Activated CD4-positive, alpha-beta memory T cell treated with anti-CD3 and anti-CD28 coated beads, Interleukin-2, amount 10 ng/mL, durations not matched to agents 7 days and 5 days (primary cell): ENCODE measurements at regions not wholly inside any gene's neighbourhood (a gene's known extent, or its start where the extent isn't known, plus 50 kb on each side); places are given as distances from the start of the nearest gene placed in this dataset.
"Not testable (repeated sequence)": the region's sequence is repeated elsewhere in the genome, so short reads cannot be mapped to it uniquely, and the experiment has no call there.

ENCODE experiments used
- CTCF ChIA-PET: fragments of 350-600 bp; sonication (Branson Sonifier 250); formaldehyde crosslinking; loops from one replicate; lab custom pipeline; 2021; ENCODE audit warnings: antibody characterized with exemption, inconsistent platforms; lab: Charles Lee
- POLR2A ChIA-PET: fragments of 350-600 bp; sonication (Branson Sonifier 250); formaldehyde crosslinking; loops from one replicate; lab custom pipeline; 2021; ENCODE audit warnings: antibody characterized with exemption; lab: Charles Lee
- DNase-seq: peaks from one replicate; pipeline ENCODE4 v3.0.0-alpha.2; 2020
- H3K27ac Mint-ChIP-seq: one replicate; pipeline ENCODE4 v1.8.0; 2021; ENCODE audit warnings: mild to moderate bottlenecking, mixed read lengths
- H3K27me3 Mint-ChIP-seq: one replicate; pipeline ENCODE4 v1.8.0; 2021; ENCODE audit warnings: mixed read lengths
- H3K36me3 Mint-ChIP-seq: one replicate; pipeline ENCODE4 v1.8.0; 2021; ENCODE audit warnings: low read depth, mixed read lengths
- H3K4me1 Mint-ChIP-seq: one replicate; pipeline ENCODE4 v1.8.0; 2021; ENCODE audit warnings: mixed read lengths
- H3K4me3 Mint-ChIP-seq: one replicate; pipeline ENCODE4 v1.8.0; 2021; ENCODE audit warnings: mild to moderate bottlenecking, mixed read lengths
- H3K9me3 Mint-ChIP-seq: one replicate; pipeline ENCODE4 v1.8.0; 2021; ENCODE audit warnings: mixed read lengths

- ChIA-PET POLR2A (interaction anchor here (2.3 kb wide), 1 partner anchor 47 kb away, joined by 6 read pairs; no protein-coding TSS in a partner anchor), CTCF (no interaction called here)
- peaks cover 41% of the 10 kb centered on the region for H3K4me1 Mint-ChIP-seq
- H3K9me3 Mint-ChIP-seq, result peaks cover 9% of the 10 kb centered on the region
- no peak overlapping the region for H3K27ac Mint-ChIP-seq
- no peak for DNase-seq
- H3K4me3 Mint-ChIP-seq, result no peak overlapping the region
- H3K36me3 Mint-ChIP-seq, result peaks cover 8% of the 10 kb centered on the region
- H3K27me3 Mint-ChIP-seq, result no peaks in the 10 kb centered on the region
Measured at GRCh38 chr6:130624046-130624445, 203.2 kb upstream of the SMLR1 start.

DNA sequence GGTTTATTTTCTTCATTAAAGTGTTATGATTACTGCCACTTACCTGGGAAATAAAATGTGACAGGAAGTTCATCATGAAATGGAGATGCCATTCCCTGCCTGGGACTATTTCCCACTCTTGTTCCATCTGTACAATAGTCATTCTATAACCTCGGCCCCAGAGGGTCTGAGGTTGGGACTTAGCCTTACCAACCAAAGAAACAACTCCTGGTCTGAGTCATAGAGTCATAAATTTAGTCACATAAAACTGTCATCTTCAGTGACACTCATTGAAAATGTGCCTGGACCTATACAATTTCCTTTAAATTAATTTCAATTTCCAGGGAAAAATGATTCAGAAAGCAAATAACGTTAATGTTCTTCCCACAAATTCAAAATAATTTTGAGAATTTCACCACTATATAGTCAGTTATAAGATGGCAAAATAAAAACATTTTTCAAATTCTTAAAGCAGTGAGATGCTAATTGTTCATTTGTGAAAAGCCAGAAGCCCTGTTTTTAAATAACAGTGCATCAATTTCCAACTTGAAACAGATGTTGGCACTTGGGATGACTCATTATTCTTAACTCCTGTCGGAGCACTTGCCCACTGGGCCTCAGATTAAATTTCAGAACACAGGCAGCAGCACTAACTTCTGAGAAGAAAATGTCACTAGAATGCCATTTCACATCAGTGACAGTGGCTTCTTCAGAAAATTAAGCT is 201.2 kb upstream of the SMLR1 start:
- Mint-ChIP-seq H3K4me3 (peak overlapping the region; percentile 6), H3K4me1 (peaks cover 41% of the 10 kb centered on the region), H3K27me3 (no peaks in the 10 kb centered on the region), H3K36me3 (peaks cover 12% of the 10 kb centered on the region), H3K9me3 (peaks cover 11% of the 10 kb centered on the region), H3K27ac (peak overlapping the region; percentile 68)
- peak; percentile 30 for DNase-seq
- ChIA-PET POLR2A (interaction anchor here (2.3 kb wide), 1 partner anchor 49 kb away, joined by 6 read pairs; no protein-coding TSS in a partner anchor), CTCF (interaction anchor here (0.7 kb wide), 1 partner anchor 9 kb away, joined by 3 read pairs; no protein-coding TSS in a partner anchor)

- Mint-ChIP-seq H3K4me1 (peaks cover 27% of the 10 kb centered on the region), H3K4me3 (no peak overlapping the region), H3K36me3 (peaks cover 4% of the 10 kb centered on the region), H3K27me3 (no peaks in the 10 kb centered on the region), H3K9me3 (peaks cover 5% of the 10 kb centered on the region), H3K27ac (no peak overlapping the region)
- POLR2A ChIA-PET, result no interaction called here
- no peak for DNase-seq
- CTCF ChIA-PET, result no interaction called here
Measured at GRCh38 chr6:130628862-130629261, 198.3 kb upstream of the SMLR1 start.

GRCh38 chr6:130629640-130630039 is 197.6 kb upstream of the SMLR1 start:
- ChIA-PET CTCF (no interaction called here), POLR2A (no interaction called here)
- no peak overlapping the region for H3K4me3 Mint-ChIP-seq
- no peak overlapping the region for H3K27ac Mint-ChIP-seq
- peaks cover 5% of the 10 kb centered on the region for H3K9me3 Mint-ChIP-seq
- no peaks in the 10 kb centered on the region for H3K27me3 Mint-ChIP-seq
- DNase-seq, result no peak
- peaks cover 21% of the 10 kb centered on the region for H3K4me1 Mint-ChIP-seq
- H3K36me3 Mint-ChIP-seq, result peaks cover 4% of the 10 kb centered on the region

- H3K27me3 Mint-ChIP-seq, result no peaks in the 10 kb centered on the region
- H3K4me3 Mint-ChIP-seq, result no peak overlapping the region
- peaks cover 11% of the 10 kb centered on the region for H3K9me3 Mint-ChIP-seq
- H3K36me3 Mint-ChIP-seq, result peaks cover 9% of the 10 kb centered on the region
- H3K27ac Mint-ChIP-seq, result no peak overlapping the region
- H3K4me1 Mint-ChIP-seq, result peaks cover 6% of the 10 kb centered on the region
- no peak for DNase-seq
- ChIA-PET POLR2A (no interaction called here), CTCF (no interaction called here)
Measured at GRCh38 chr6:130632277-130632676, 194.9 kb upstream of the SMLR1 start.

GRCh38 chr6:130632897-130633296 is 194.3 kb upstream of the SMLR1 start:
- ChIA-PET CTCF (no interaction called here), POLR2A (no interaction called here)
- H3K4me1 Mint-ChIP-seq, result peaks cover 6% of the 10 kb centered on the region
- H3K9me3 Mint-ChIP-seq, result peaks cover 12% of the 10 kb centered on the region
- no peak overlapping the region for H3K27ac Mint-ChIP-seq
- H3K36me3 Mint-ChIP-seq, result peaks cover 9% of the 10 kb centered on the region
- no peaks in the 10 kb centered on the region for H3K27me3 Mint-ChIP-seq
- no peak overlapping the region for H3K4me3 Mint-ChIP-seq
- no peak for DNase-seq

DNA sequence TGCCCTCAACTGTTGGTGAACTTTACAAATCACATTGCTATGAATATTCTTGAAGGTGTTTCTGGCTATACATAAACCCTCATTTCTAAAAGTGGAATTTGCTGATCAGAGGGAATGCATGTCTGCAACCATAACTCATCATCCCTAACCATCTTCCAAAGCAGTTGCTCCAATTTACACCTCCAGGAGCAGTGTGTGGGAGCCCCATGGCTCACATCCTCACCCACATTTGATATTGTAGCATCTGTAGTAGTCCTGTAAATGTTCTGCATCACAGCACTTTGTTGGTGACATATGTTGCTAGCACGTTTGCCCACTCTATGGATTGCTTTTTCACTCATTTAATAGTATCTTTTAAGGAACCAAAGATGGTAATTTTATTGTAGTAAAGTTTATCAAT is 183.8 kb upstream of the SMLR1 start:
- no peaks in the 10 kb centered on the region for H3K27me3 Mint-ChIP-seq
- CTCF ChIA-PET, result interaction anchor here (0.6 kb wide), 1 partner anchor 110 kb away, joined by 5 read pairs; no protein-coding TSS in a partner anchor
- POLR2A ChIA-PET, result no interaction called here
- H3K36me3 Mint-ChIP-seq, result peaks cover 12% of the 10 kb centered on the region
- H3K27ac Mint-ChIP-seq, result no peak overlapping the region
- peaks cover 1% of the 10 kb centered on the region for H3K4me1 Mint-ChIP-seq
- H3K9me3 Mint-ChIP-seq, result peaks cover 19% of the 10 kb centered on the region
- H3K4me3 Mint-ChIP-seq, result no peak overlapping the region
- DNase-seq, result no peak

GRCh38 chr6:130644175-130644574 is 183.0 kb upstream of the SMLR1 start:
- POLR2A ChIA-PET, result no interaction called here
- H3K4me1 Mint-ChIP-seq, result peaks cover 1% of the 10 kb centered on the region
- H3K4me3 Mint-ChIP-seq, result no peak overlapping the region
- no peaks in the 10 kb centered on the region for H3K27me3 Mint-ChIP-seq
- no peak for DNase-seq
- peaks cover 8% of the 10 kb centered on the region for H3K36me3 Mint-ChIP-seq
- no peak overlapping the region for H3K27ac Mint-ChIP-seq
- H3K9me3 Mint-ChIP-seq, result peaks cover 17% of the 10 kb centered on the region
- CTCF ChIA-PET, result no interaction called here

DNA sequence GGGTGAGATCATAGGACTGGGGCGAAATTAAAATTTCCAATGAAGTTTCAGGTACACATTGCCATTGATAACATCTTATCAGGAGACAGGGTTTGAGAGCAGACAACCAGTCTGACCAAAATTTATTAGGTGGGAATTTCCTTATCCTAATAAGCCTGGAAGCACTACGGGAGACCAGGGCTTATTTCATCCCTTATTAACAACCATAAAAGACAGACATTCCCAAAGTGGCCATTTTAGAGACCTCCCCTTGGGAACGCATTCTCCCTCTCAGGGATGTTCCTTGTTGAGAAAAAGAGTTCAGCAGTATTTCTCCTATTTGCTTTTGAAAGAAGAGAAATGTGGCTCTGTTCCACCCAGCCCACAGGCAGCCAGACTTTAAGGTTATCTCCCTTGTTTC is 182.4 kb upstream of the SMLR1 start:
- POLR2A ChIA-PET, CTCF ChIA-PET, H3K4me3 Mint-ChIP-seq: not testable (repeated sequence)

GRCh38 chr6:130647246-130647645 is 180.0 kb upstream of the SMLR1 start:
- H3K27me3 Mint-ChIP-seq, result no peaks in the 10 kb centered on the region
- no peak for DNase-seq
- POLR2A ChIA-PET, result no interaction called here
- H3K36me3 Mint-ChIP-seq, result peaks cover 11% of the 10 kb centered on the region
- peaks cover 17% of the 10 kb centered on the region for H3K9me3 Mint-ChIP-seq
- no peak overlapping the region for H3K4me3 Mint-ChIP-seq
- no peak overlapping the region for H3K27ac Mint-ChIP-seq
- no peaks in the 10 kb centered on the region for H3K4me1 Mint-ChIP-seq
- CTCF ChIA-PET, result interaction anchor here (1.3 kb wide), 1 partner anchor 9 kb away, joined by 3 read pairs; no protein-coding TSS in a partner anchor

More for the DNA sequence above, 182.4 kb upstream of the SMLR1 start:
- not testable (repeated sequence) for DNase-seq, H3K36me3 Mint-ChIP-seq, H3K27ac Mint-ChIP-seq, H3K4me1 Mint-ChIP-seq, H3K27me3 Mint-ChIP-seq
- H3K9me3 Mint-ChIP-seq, result peaks cover 17% of the 10 kb centered on the region

DNA sequence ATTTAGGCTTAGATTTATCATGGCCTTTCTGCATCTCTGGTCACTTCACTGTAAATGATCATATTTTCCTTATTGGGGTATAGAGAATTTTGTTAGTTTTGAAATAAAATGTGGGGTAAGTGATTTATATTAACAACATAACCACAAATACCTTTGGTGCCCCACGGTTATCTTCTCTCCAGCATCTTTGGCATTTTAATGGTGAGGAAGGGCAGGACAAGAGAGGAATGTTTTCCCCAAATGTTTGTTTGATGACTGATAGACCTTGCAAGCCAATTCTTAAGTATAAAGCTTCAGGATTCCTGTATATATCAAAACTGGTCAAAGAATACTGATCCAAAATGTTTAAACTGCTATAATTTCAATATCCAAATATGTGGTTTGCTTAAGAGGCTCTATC is 171.6 kb upstream of the SMLR1 start:
- Mint-ChIP-seq H3K27me3 (no peaks in the 10 kb centered on the region), H3K9me3 (peaks cover 5% of the 10 kb centered on the region), H3K36me3 (peaks cover 3% of the 10 kb centered on the region), H3K4me1 (no peaks in the 10 kb centered on the region), H3K27ac (no peak overlapping the region), H3K4me3 (no peak overlapping the region)
- ChIA-PET POLR2A (no interaction called here), CTCF (no interaction called here)
- no peak for DNase-seq

DNA sequence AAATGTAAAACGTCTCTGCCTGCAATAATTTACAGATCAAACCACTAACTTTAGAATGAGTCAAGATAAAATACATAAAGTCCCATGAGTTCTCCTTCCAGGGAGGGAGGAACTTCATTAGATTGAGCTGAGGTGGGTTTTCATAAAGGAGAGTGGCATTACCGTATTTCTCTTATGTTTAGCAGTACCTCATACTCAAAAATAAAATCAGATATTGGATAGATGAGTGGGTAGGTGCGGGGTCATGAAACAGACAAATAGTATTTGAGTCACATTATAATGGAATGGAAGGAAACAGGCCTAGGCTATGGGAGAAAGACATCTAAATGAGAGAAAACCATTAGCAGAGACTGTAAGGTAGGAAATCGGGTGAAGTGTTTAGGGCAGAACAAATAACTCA is 166.1 kb upstream of the SMLR1 start:
- no peak overlapping the region for H3K4me3 Mint-ChIP-seq
- H3K9me3 Mint-ChIP-seq, result no peaks in the 10 kb centered on the region
- no peak for DNase-seq
- no peak overlapping the region for H3K27ac Mint-ChIP-seq
- ChIA-PET POLR2A (no interaction called here), CTCF (interaction anchor here (1.3 kb wide), 1 partner anchor 37 kb away, joined by 4 read pairs; no protein-coding TSS in a partner anchor)
- no peaks in the 10 kb centered on the region for H3K4me1 Mint-ChIP-seq
- H3K36me3 Mint-ChIP-seq, result no peaks in the 10 kb centered on the region
- H3K27me3 Mint-ChIP-seq, result no peaks in the 10 kb centered on the region

DNA sequence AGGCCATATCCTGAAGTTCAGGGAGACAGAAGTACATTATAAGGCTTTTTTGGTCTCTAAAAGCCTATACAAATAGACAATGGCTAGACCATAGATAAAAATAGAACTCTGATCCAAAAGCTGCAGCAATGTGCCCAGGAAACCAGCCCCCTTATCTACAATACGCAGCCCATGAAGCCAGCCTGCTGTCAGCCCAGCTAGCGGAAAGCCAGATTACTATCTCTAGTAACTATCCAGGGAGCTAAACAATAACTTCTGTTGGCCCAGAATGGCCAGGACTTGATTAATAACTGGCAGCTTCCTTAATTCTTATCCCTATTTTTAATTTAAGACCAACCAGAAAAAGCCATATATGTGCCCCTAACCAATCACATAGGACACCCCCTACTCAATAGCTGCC is 160.4 kb upstream of the SMLR1 start:
- Mint-ChIP-seq H3K27me3 (no peaks in the 10 kb centered on the region), H3K4me1 (no peaks in the 10 kb centered on the region), H3K4me3 (no peak overlapping the region), H3K36me3 (no peaks in the 10 kb centered on the region), H3K27ac (no peak overlapping the region), H3K9me3 (no peaks in the 10 kb centered on the region)
- DNase-seq, result no peak
- CTCF ChIA-PET, result no interaction called here
- POLR2A ChIA-PET, result no interaction called here

GRCh38 chr6:130670142-130670541 is 157.1 kb upstream of the SMLR1 start:
- H3K9me3 Mint-ChIP-seq, result no peaks in the 10 kb centered on the region
- POLR2A ChIA-PET, result no interaction called here
- no peaks in the 10 kb centered on the region for H3K36me3 Mint-ChIP-seq
- H3K4me1 Mint-ChIP-seq, result peaks cover 3% of the 10 kb centered on the region
- no peak for DNase-seq
- no peak overlapping the region for H3K27ac Mint-ChIP-seq
- H3K4me3 Mint-ChIP-seq, result no peak overlapping the region
- CTCF ChIA-PET, result no interaction called here
- no peaks in the 10 kb centered on the region for H3K27me3 Mint-ChIP-seq
